ENCODE measurements at regions not wholly inside any gene's neighbourhood (a gene's known extent, or its start where the extent isn't known, plus 50 kb on each side); places are given as distances from the start of the nearest gene placed in this dataset.

- Histone ChIP-seq H3K9me3 (ENCODE audit: control insufficient read depth in 1 of 2, insufficient read depth in 1 of 2, low read length in 2 of 2) (no peaks in the 10 kb centered on the region), H3K27ac (ENCODE audit: low read depth in 1 of 2, low read length in 2 of 2) (no peak overlapping the region), H3K4me1 (ENCODE audit: insufficient read depth, low read length) (peaks cover 34% of the 10 kb centered on the region), H3K4me3 (ENCODE audit: low read length) (no peak overlapping the region), H3K36me3 (ENCODE audit: insufficient read depth, low read length) (no peaks in the 10 kb centered on the region), H3K27me3 (ENCODE audit: control insufficient read depth in 1 of 2, insufficient read depth in 2 of 2, low read length in 2 of 2) (no peaks in the 10 kb centered on the region)
- Mint-ChIP-seq H3K36me3 (ENCODE audit: low read depth) (no peaks in the 10 kb centered on the region), H3K27ac (no peak overlapping the region), H3K27me3 (no peaks in the 10 kb centered on the region), H3K9me3 (no peaks in the 10 kb centered on the region), H3K4me3 (no peak overlapping the region), H3K4me1 (ENCODE audit: low read depth) (peaks cover 38% of the 10 kb centered on the region)
- TF ChIP-seq CTCF (IDR thresholded peaks at IDR 0.05), result no peak
- ChIA-PET POLR2A (interaction anchor here (0.7 kb wide), 1 partner anchor 294 kb away, joined by 3 read pairs; no protein-coding TSS in a partner anchor), CTCF (no interaction called here)
- intact Hi-C loops (cut with DNase I, micrococcal nuclease), result loop anchor here (5.0 kb wide), 2 partner anchors 228 to 293 kb away; partner anchors contain the start of gene CDK8 (in 1 of the 2)
- DNase-seq, result no peak
- ATAC-seq (ENCODE audit: poor library complexity), result no peak
These were observed 77.1 kb upstream of the WASF3 start for GRCh38 chr13:26480246-26480855.

- H3K27me3 Mint-ChIP-seq, result no peaks in the 10 kb centered on the region
- Histone ChIP-seq H3K27me3 (ENCODE audit: control insufficient read depth in 1 of 2, insufficient read depth in 2 of 2, low read length in 2 of 2) (no peaks in the 10 kb centered on the region), H3K4me3 (ENCODE audit: low read length) (no peak overlapping the region), H3K36me3 (ENCODE audit: insufficient read depth, low read length) (no peaks in the 10 kb centered on the region), H3K4me1 (ENCODE audit: insufficient read depth, low read length) (peaks cover 23% of the 10 kb centered on the region), H3K27ac (ENCODE audit: low read depth in 1 of 2, low read length in 2 of 2) (peak overlapping the region in 1 of 2 donors; percentile 60), H3K9me3 (ENCODE audit: control insufficient read depth in 1 of 2, insufficient read depth in 1 of 2, low read length in 2 of 2) (no peaks in the 10 kb centered on the region)
- H3K9me3 Mint-ChIP-seq, result no peaks in the 10 kb centered on the region
- peak overlapping the region; percentile 79 for H3K27ac Mint-ChIP-seq
- no peaks in the 10 kb centered on the region for H3K36me3 Mint-ChIP-seq (ENCODE audit: low read depth)
- H3K4me3 Mint-ChIP-seq, result peak overlapping the region; percentile 16
- peaks cover 27% of the 10 kb centered on the region for H3K4me1 Mint-ChIP-seq (ENCODE audit: low read depth)
- intact Hi-C loops (cut with DNase I, micrococcal nuclease), result loop anchor here (1.0 to 5.0 kb wide), 5 partner anchors 14 to 295 kb away; partner anchors contain the start of gene CDK8 (in 1 of the 2)
- ChIA-PET POLR2A (interaction anchor here (0.6 to 2.1 kb wide), 4 partner anchors 260 to 768 kb away, joined by 3 to 8 read pairs (median 4); partner anchors contain the start of gene RNF6), CTCF (interaction anchor here (0.6 to 1.4 kb wide), 6 partner anchors 14 to 920 kb away, joined by 3 to 6 read pairs (median 3); no protein-coding TSS in a partner anchor)
- ATAC-seq (ENCODE audit: poor library complexity), result peak; percentile 97
- peak; percentile 37 to 87 (median 54) for DNase-seq
- TF ChIP-seq CTCF (IDR thresholded peaks at IDR 0.05), result peak; percentile 85
These were observed 74.9 kb upstream of the WASF3 start for GRCh38 chr13:26482451-26483197.

GRCh38 chr13:26483546-26483945 is 73.9 kb upstream of the WASF3 start:
- no peak overlapping the region for H3K4me3 Mint-ChIP-seq
- H3K27ac Mint-ChIP-seq, result no peak overlapping the region

More at GRCh38 chr13:26483546-26483945, 73.9 kb upstream of the WASF3 start:
- Histone ChIP-seq H3K4me3 (ENCODE audit: low read length) (no peak overlapping the region), H3K27me3 (ENCODE audit: control insufficient read depth in 1 of 2, insufficient read depth in 2 of 2, low read length in 2 of 2) (no peaks in the 10 kb centered on the region), H3K4me1 (ENCODE audit: insufficient read depth, low read length) (peaks cover 23% of the 10 kb centered on the region), H3K27ac (ENCODE audit: low read depth in 1 of 2, low read length in 2 of 2) (no peak overlapping the region), H3K9me3 (ENCODE audit: control insufficient read depth in 1 of 2, insufficient read depth in 1 of 2, low read length in 2 of 2) (no peaks in the 10 kb centered on the region), H3K36me3 (ENCODE audit: insufficient read depth, low read length) (no peaks in the 10 kb centered on the region)
- Mint-ChIP-seq H3K9me3 (no peaks in the 10 kb centered on the region), H3K36me3 (ENCODE audit: low read depth) (no peaks in the 10 kb centered on the region), H3K27me3 (no peaks in the 10 kb centered on the region), H3K4me1 (ENCODE audit: low read depth) (peaks cover 27% of the 10 kb centered on the region)
- ATAC-seq (ENCODE audit: poor library complexity), result no peak
- no peak for DNase-seq
- intact Hi-C loops (cut with DNase I, micrococcal nuclease), result loop anchor here (2.0 to 5.0 kb wide), 3 partner anchors 215 to 296 kb away; partner anchors contain the start of gene CDK8 (in 1 of the 2)
- ChIA-PET POLR2A (interaction anchor here (2.1 kb wide), 1 partner anchor 261 kb away, joined by 8 read pairs; the partner anchor contains the start of gene RNF6), CTCF (interaction anchor here (1.4 kb wide), 2 partner anchors 215 to 297 kb away, joined by 3 to 6 read pairs; no protein-coding TSS in a partner anchor)
- no peak for TF ChIP-seq CTCF (IDR thresholded peaks at IDR 0.05)
